Dendritic cell treated with granulocyte-macrophage colony-stimulating factor and Interleukin-4, amounts not matched to agents 40 ng/mL and 50 ng/mL, for 4 days (primary cell): ENCODE measurements at regions not wholly inside any gene's neighbourhood (a gene's known extent, or its start where the extent isn't known, plus 50 kb on each side); places are given as distances from the start of the nearest gene placed in this dataset.

Experiments
- H3K27ac Mint-ChIP-seq: one replicate; pipeline ENCODE4 v1.8.0; 2022; ENCODE audit warnings: mild to moderate bottlenecking, mixed read lengths
- H3K27me3 Mint-ChIP-seq: one replicate; pipeline ENCODE4 v1.8.0; 2022; ENCODE audit warnings: mild to moderate bottlenecking, mixed read lengths
- H3K36me3 Mint-ChIP-seq: one replicate; pipeline ENCODE4 v1.8.0; 2022; ENCODE audit warnings: low read depth, mixed read lengths
- H3K4me1 Mint-ChIP-seq: one replicate; pipeline ENCODE4 v1.8.0; 2022; ENCODE audit warnings: low read depth, mixed read lengths
- H3K4me3 Mint-ChIP-seq: one replicate; pipeline ENCODE4 v1.8.0; 2022; ENCODE audit warnings: mild to moderate bottlenecking, moderate library complexity, mixed read lengths
- H3K9me3 Mint-ChIP-seq: one replicate; pipeline ENCODE4 v1.8.0; 2022; ENCODE audit warnings: mixed read lengths
- intact Hi-C: fragments of 100-400 bp; cut with micrococcal nuclease; formaldehyde crosslinking; loops from one replicate; pipeline ENCODE4 v1.15.0; 2022

GRCh38 chr6:148166339-148166968 lies 176.2 kb upstream of the SASH1 start:
- no peaks in the 10 kb centered on the region for H3K36me3 Mint-ChIP-seq
- intact Hi-C loops: loop anchor here (2.0 to 10.0 kb wide), 3 partner anchors 660 to 1312 kb away; no protein-coding TSS in a partner anchor
- H3K4me3 Mint-ChIP-seq: no peak overlapping the region
- H3K27ac Mint-ChIP-seq: no peak overlapping the region
- peaks cover 2% of the 10 kb centered on the region for H3K27me3 Mint-ChIP-seq
- H3K9me3 Mint-ChIP-seq: no peaks in the 10 kb centered on the region
- no peaks in the 10 kb centered on the region for H3K4me1 Mint-ChIP-seq

GRCh38 chr6:148169706-148170105 lies 172.9 kb upstream of the SASH1 start:
- no peaks in the 10 kb centered on the region for H3K4me1 Mint-ChIP-seq
- no peaks in the 10 kb centered on the region for H3K9me3 Mint-ChIP-seq
- no peak overlapping the region for H3K4me3 Mint-ChIP-seq
- H3K27me3 Mint-ChIP-seq: peaks cover 6% of the 10 kb centered on the region
- intact Hi-C loops: loop anchor here (5.0 to 10.0 kb wide), 2 partner anchors 777 to 1315 kb away; no protein-coding TSS in a partner anchor
- H3K27ac Mint-ChIP-seq: no peak overlapping the region
- H3K36me3 Mint-ChIP-seq: no peaks in the 10 kb centered on the region

GRCh38 chr6:148170286-148170685 lies 172.4 kb upstream of the SASH1 start:
- H3K4me1 Mint-ChIP-seq: no peaks in the 10 kb centered on the region
- intact Hi-C loops: no loop called here
- no peaks in the 10 kb centered on the region for H3K9me3 Mint-ChIP-seq
- H3K36me3 Mint-ChIP-seq: no peaks in the 10 kb centered on the region
- H3K27me3 Mint-ChIP-seq: peaks cover 6% of the 10 kb centered on the region
- no peak overlapping the region for H3K4me3 Mint-ChIP-seq
- H3K27ac Mint-ChIP-seq: no peak overlapping the region

GRCh38 chr6:148173548-148173947 lies 169.1 kb upstream of the SASH1 start:
- Mint-ChIP-seq H3K4me3 (no peak overlapping the region), H3K9me3 (no peaks in the 10 kb centered on the region), H3K36me3 (no peaks in the 10 kb centered on the region), H3K27me3 (peaks cover 5% of the 10 kb centered on the region), H3K27ac (no peak overlapping the region), H3K4me1 (peaks cover 5% of the 10 kb centered on the region)
- intact Hi-C loops: no loop called here

GRCh38 chr6:148175550-148176188 lies 167.0 kb upstream of the SASH1 start:
- H3K27me3 Mint-ChIP-seq: peaks cover 5% of the 10 kb centered on the region
- intact Hi-C loops: no loop called here

GRCh38 chr6:148177589-148178233 lies 164.9 kb upstream of the SASH1 start:
- intact Hi-C loops: loop anchor here (1.0 kb wide), 2 partner anchors 74 to 287 kb away; no protein-coding TSS in a partner anchor
- Mint-ChIP-seq H3K4me1 (peaks cover 5% of the 10 kb centered on the region), H3K9me3 (no peaks in the 10 kb centered on the region), H3K27ac (no peak overlapping the region), H3K27me3 (peaks cover 12% of the 10 kb centered on the region), H3K36me3 (no peaks in the 10 kb centered on the region), H3K4me3 (no peak overlapping the region)

More at GRCh38 chr6:148175550-148176188, 167.0 kb upstream of the SASH1 start:
- Mint-ChIP-seq H3K4me1 (peaks cover 5% of the 10 kb centered on the region), H3K36me3 (no peaks in the 10 kb centered on the region), H3K27ac (no peak overlapping the region), H3K4me3 (no peak overlapping the region), H3K9me3 (no peaks in the 10 kb centered on the region)

GRCh38 chr6:148179786-148180185 lies 162.9 kb upstream of the SASH1 start:
- intact Hi-C loops: no loop called here
- Mint-ChIP-seq H3K9me3 (no peaks in the 10 kb centered on the region), H3K4me1 (peaks cover 5% of the 10 kb centered on the region), H3K36me3 (no peaks in the 10 kb centered on the region), H3K4me3 (no peak overlapping the region), H3K27ac (no peak overlapping the region), H3K27me3 (peaks cover 14% of the 10 kb centered on the region)

- Mint-ChIP-seq H3K4me3 (no peak overlapping the region), H3K4me1 (peaks cover 3% of the 10 kb centered on the region), H3K27me3 (peaks cover 21% of the 10 kb centered on the region), H3K36me3 (no peaks in the 10 kb centered on the region), H3K27ac (no peak overlapping the region), H3K9me3 (no peaks in the 10 kb centered on the region)
- intact Hi-C loops: no loop called here
These were observed 160.3 kb upstream of the SASH1 start for GRCh38 chr6:148182378-148182777.

GRCh38 chr6:148183776-148184175 lies 158.9 kb upstream of the SASH1 start:
- Mint-ChIP-seq H3K9me3 (no peaks in the 10 kb centered on the region), H3K4me1 (no peaks in the 10 kb centered on the region), H3K27ac (no peak overlapping the region), H3K4me3 (no peak overlapping the region), H3K27me3 (peaks cover 28% of the 10 kb centered on the region), H3K36me3 (no peaks in the 10 kb centered on the region)
- intact Hi-C loops: no loop called here

- Mint-ChIP-seq H3K9me3 (no peaks in the 10 kb centered on the region), H3K4me1 (no peaks in the 10 kb centered on the region), H3K36me3 (no peaks in the 10 kb centered on the region), H3K27ac (no peak overlapping the region), H3K4me3 (no peak overlapping the region), H3K27me3 (peaks cover 35% of the 10 kb centered on the region)
- intact Hi-C loops: no loop called here
These were observed 155.7 kb upstream of the SASH1 start for GRCh38 chr6:148186916-148187315.

- Mint-ChIP-seq H3K27ac (no peak overlapping the region), H3K27me3 (peaks cover 34% of the 10 kb centered on the region), H3K36me3 (no peaks in the 10 kb centered on the region), H3K4me1 (no peaks in the 10 kb centered on the region), H3K4me3 (no peak overlapping the region), H3K9me3 (no peaks in the 10 kb centered on the region)
- intact Hi-C loops: no loop called here
These were observed 150.3 kb upstream of the SASH1 start for GRCh38 chr6:148192310-148192709.

- Mint-ChIP-seq H3K27me3 (peaks cover 40% of the 10 kb centered on the region), H3K9me3 (no peaks in the 10 kb centered on the region), H3K36me3 (no peaks in the 10 kb centered on the region), H3K4me1 (no peaks in the 10 kb centered on the region), H3K4me3 (no peak overlapping the region), H3K27ac (no peak overlapping the region)
- intact Hi-C loops: no loop called here
These were observed 149.5 kb upstream of the SASH1 start for GRCh38 chr6:148193063-148193680.

- Mint-ChIP-seq H3K27me3 (peaks cover 32% of the 10 kb centered on the region), H3K27ac (no peak overlapping the region), H3K4me3 (no peak overlapping the region), H3K4me1 (peaks cover 10% of the 10 kb centered on the region), H3K36me3 (no peaks in the 10 kb centered on the region), H3K9me3 (no peaks in the 10 kb centered on the region)
- intact Hi-C loops: no loop called here
These were observed 147.1 kb upstream of the SASH1 start for GRCh38 chr6:148195511-148195910.

- Mint-ChIP-seq H3K36me3 (no peaks in the 10 kb centered on the region), H3K27me3 (peaks cover 60% of the 10 kb centered on the region), H3K9me3 (no peaks in the 10 kb centered on the region)
These were observed 143.1 kb upstream of the SASH1 start for GRCh38 chr6:148199584-148199983.

More at GRCh38 chr6:148199584-148199983, 143.1 kb upstream of the SASH1 start:
- no peak overlapping the region for H3K27ac Mint-ChIP-seq
- H3K4me3 Mint-ChIP-seq: no peak overlapping the region
- peaks cover 31% of the 10 kb centered on the region for H3K4me1 Mint-ChIP-seq
- intact Hi-C loops: no loop called here
